SK-N-MC (cell line): ENCODE measurements at regions not wholly inside any gene's neighbourhood (a gene's known extent, or its start where the extent isn't known, plus 50 kb on each side); places are given as distances from the start of the nearest gene placed in this dataset.

Source experiments
- EZH2 ChIP-seq: fragments of 200-600 bp; sonication (generic); IDR thresholded peaks from one replicate; pipeline ENCODE4 v1.6.1; 2017; ENCODE audit warnings: antibody characterized with exemption
- POLR2AphosphoS5 ChIP-seq: IDR thresholded peaks from 2 replicates; pipeline ENCODE4 v1.6.1; 2012; ENCODE audit warnings: mild to moderate bottlenecking, low read depth, low read length, borderline replicate concordance

DNA sequence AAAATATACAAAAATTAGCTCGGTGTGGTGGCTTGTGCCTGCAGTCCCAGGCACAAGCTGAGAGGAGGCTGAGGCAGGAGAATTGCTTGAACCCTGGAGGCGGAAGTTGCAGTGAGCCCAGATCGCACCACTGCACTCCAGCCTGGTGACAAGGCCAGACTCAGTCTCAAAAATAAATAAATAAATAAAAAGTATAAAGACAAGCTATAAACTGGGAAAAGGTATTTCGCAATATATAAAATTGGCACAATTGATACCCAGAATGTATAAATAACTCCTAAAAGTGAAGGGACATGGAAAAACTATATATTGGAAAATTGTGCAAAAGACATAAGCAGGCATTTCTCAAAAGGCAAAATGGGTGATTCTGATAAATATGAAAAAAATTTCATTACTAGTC is 657.9 kb upstream of the SLC8A1 start:
- TF ChIP-seq POLR2AphosphoS5, result no peak
- no peak for TF ChIP-seq EZH2
